Lung (tissue), 11 donors: ENCODE measurements at regions not wholly inside any gene's neighbourhood (a gene's known extent, or its start where the extent isn't known, plus 50 kb on each side); places are given as distances from the start of the nearest gene placed in this dataset.

Source experiments
- ATAC-seq: fragments of 200-7000 bp; cut with Tn5 transposase; one replicate; pipeline ENCODE4 v1.9.1; 2020; ENCODE audit warnings: moderate number of reproducible peaks; ENCODE audit not compliant: insufficient read depth, low FRiP score
- DNase-seq, 3 donors: peaks; one replicate each; pipeline ENCODE4 v3.0.0-alpha.2; 2013 to 2017
- H3K27ac ChIP-seq, 2 donors: one replicate each; pipeline ENCODE4 v1.5.1; 2013; ENCODE audit warnings: mild to moderate bottlenecking in 2 of 2, moderate library complexity in 2 of 2, control low read depth in 1 of 2, inconsistent platforms in 1 of 2, low read depth in 1 of 2, low read length in 1 of 2
- H3K27me3 ChIP-seq, 3 donors: one replicate each; pipeline ENCODE4 v1.5.1; 2013; ENCODE audit warnings: low read length in 2 of 3; ENCODE audit not compliant: control insufficient read depth in 3 of 3, insufficient read depth in 3 of 3
- H3K36me3 ChIP-seq, 4 donors: one replicate each; pipeline ENCODE4 v1.5.1; 2013; ENCODE audit warnings: low read length in 4 of 4, mild to moderate bottlenecking in 1 of 4, moderate library complexity in 1 of 4; ENCODE audit not compliant: control insufficient read depth in 4 of 4, insufficient read depth in 4 of 4
- H3K4me1 ChIP-seq, 5 donors: one replicate each; pipeline ENCODE4 v1.5.1; 2013; ENCODE audit warnings: low read length in 5 of 5, mild to moderate bottlenecking in 2 of 5, moderate library complexity in 1 of 5; ENCODE audit not compliant: control insufficient read depth in 5 of 5, insufficient read depth in 5 of 5
- H3K4me3 ChIP-seq: one replicate; pipeline ENCODE4 v1.5.1; 2013; ENCODE audit warnings: mild to moderate bottlenecking, control low read depth, moderate library complexity
- H3K9ac ChIP-seq, 2 donors: one replicate each; pipeline ENCODE4 v1.5.1; 2013; ENCODE audit warnings: low read length in 2 of 2, control low read depth in 1 of 2; ENCODE audit not compliant: insufficient read depth in 1 of 2
- H3K9me3 ChIP-seq, 4 donors: one replicate each; pipeline ENCODE4 v1.5.1; 2013; ENCODE audit warnings: low read length in 3 of 4, mild to moderate bottlenecking in 1 of 4, moderate library complexity in 1 of 4; ENCODE audit not compliant: control insufficient read depth in 4 of 4, insufficient read depth in 3 of 4
- CTCF ChIP-seq: IDR thresholded peaks from 2 replicates; pipeline ENCODE4 v1.5.1; 2012; ENCODE audit warnings: mild to moderate bottlenecking; ENCODE audit errors: control extremely low read depth, extremely low read depth
- WGBS, 2 donors: extraction: QIAGEN DNeasy Blood & Tissue Kit; methylation state at CpG; one replicate each; pipeline ENCODE4 v1.1.7; 2013; 5-methylcytosine and 5-hydroxymethylcytosine counted together
- donor health status: control.
- donor health status: control.
- donor health status: Bipolar disorder and iron deficiency.
- donor health status: healthy.
- donor health status: DM: yes; HTN: yes; CAD: no.

- no peak for DNase-seq
- Histone ChIP-seq H3K4me1 (no peaks in the 10 kb centered on the region), H3K4me3 (no peak overlapping the region), H3K36me3 (no peaks in the 10 kb centered on the region), H3K27ac (no peak overlapping the region), H3K9me3 (peaks cover 0 to 13% (median 6%) of the 10 kb centered on the region in 4 donors), H3K9ac (no peak overlapping the region), H3K27me3 (no peaks in the 10 kb centered on the region)
- TF ChIP-seq CTCF, result no peak
- no peak for ATAC-seq
These were observed 224.8 kb upstream of the PPP2R3A start for GRCh38 chr3:135740751-135741150.

DNA sequence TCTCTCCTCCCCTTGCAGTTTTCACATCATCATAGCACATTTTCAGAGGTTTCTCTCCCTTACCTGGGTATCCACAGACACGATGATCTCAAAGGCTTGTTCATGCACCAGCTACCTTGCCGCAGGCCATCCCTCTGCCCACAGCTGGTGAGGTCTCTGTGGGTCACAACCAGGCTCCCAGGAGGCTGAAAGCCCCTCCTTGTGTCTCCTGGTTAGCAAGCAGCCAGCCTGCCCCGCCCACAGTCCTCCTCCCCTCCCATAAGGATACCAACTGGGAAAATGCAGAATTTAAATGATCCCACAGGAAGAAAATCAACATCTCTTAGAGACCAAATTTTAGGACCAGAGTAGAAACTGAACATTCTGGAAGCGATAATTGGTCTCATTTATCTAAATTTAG lies 213.5 kb upstream of the PPP2R3A start:
- TF ChIP-seq CTCF, result no peak
- no peak for ATAC-seq
- 74 to 87% methylated on average over 4 of the region's 4 CpGs for WGBS, 2 donors

GRCh38 chr3:135752851-135753250 lies 212.7 kb upstream of the PPP2R3A start:
- DNase-seq (peak; percentile 3 to 24 (median 14)), ATAC-seq (no peak)
- no peaks in the 10 kb centered on the region for H3K4me1 ChIP-seq
- TF ChIP-seq CTCF, result no peak
- 65 to 72% methylated on average over 2 of the region's 2 CpGs for WGBS, 2 donors
- no peaks in the 10 kb centered on the region for H3K27me3 ChIP-seq
- no peaks in the 10 kb centered on the region for H3K9me3 ChIP-seq
- H3K27ac ChIP-seq, result no peak overlapping the region
- no peak overlapping the region for H3K4me3 ChIP-seq
- no peak overlapping the region for H3K9ac ChIP-seq
- no peaks in the 10 kb centered on the region for H3K36me3 ChIP-seq

More for the DNA sequence above, 213.5 kb upstream of the PPP2R3A start:
- DNase-seq, result no peak
- Histone ChIP-seq H3K27ac (no peak overlapping the region), H3K9me3 (no peaks in the 10 kb centered on the region), H3K4me1 (no peaks in the 10 kb centered on the region), H3K36me3 (no peaks in the 10 kb centered on the region), H3K4me3 (no peak overlapping the region), H3K27me3 (no peaks in the 10 kb centered on the region), H3K9ac (no peak overlapping the region)

- WGBS, 2 donors, result 91 to 93% methylated on average over 7 of the region's 7 CpGs
- Histone ChIP-seq H3K4me3 (no peak overlapping the region), H3K27ac (no peak overlapping the region), H3K27me3 (no peaks in the 10 kb centered on the region), H3K9ac (no peak overlapping the region), H3K9me3 (no peaks in the 10 kb centered on the region), H3K36me3 (no peaks in the 10 kb centered on the region), H3K4me1 (no peaks in the 10 kb centered on the region)
- no peak for TF ChIP-seq CTCF
- ATAC-seq, result no peak
- no peak for DNase-seq
These were observed 212.0 kb upstream of the PPP2R3A start for GRCh38 chr3:135753506-135753905.
